ENCODE measurements at regions not wholly inside any gene's neighbourhood (a gene's known extent, or its start where the extent isn't known, plus 50 kb on each side); places are given as distances from the start of the nearest gene placed in this dataset.

GRCh38 chr14:85437148-85437547 is 92.8 kb upstream of the FLRT2 start:
- H3K4me3 ChIP-seq (ENCODE audit: low read length in 3 of 3) = no peak overlapping the region
- no peaks in the 10 kb centered on the region for H3K27me3 ChIP-seq (ENCODE audit: control insufficient read depth, insufficient read depth, low read length)
- no peak for TF ChIP-seq CTCF (IDR thresholded peaks at IDR 0.05; ENCODE audit: borderline replicate concordance, extremely low read depth, insufficient read depth)
- no peak for DNase-seq
- H3K27ac ChIP-seq (ENCODE audit: low read depth in 2 of 2, low read length in 2 of 2) = no peak overlapping the region
- intact Hi-C loops (cut with DNase I) = no loop called here
- H3K9me3 ChIP-seq (ENCODE audit: control insufficient read depth in 2 of 3, insufficient read depth in 1 of 3, low read length in 3 of 3) = no peaks in the 10 kb centered on the region
- no peaks in the 10 kb centered on the region for H3K4me1 ChIP-seq (ENCODE audit: control insufficient read depth in 2 of 3, insufficient read depth in 2 of 3, low read depth in 1 of 3, low read length in 3 of 3)
- FAIRE-seq = no peak
- H3K9ac ChIP-seq (ENCODE audit: low read length in 3 of 3) = no peak overlapping the region
- no peaks in the 10 kb centered on the region for H3K36me3 ChIP-seq (ENCODE audit: control insufficient read depth in 2 of 3, insufficient read depth in 3 of 3, low read length in 3 of 3)

GRCh38 chr14:85438001-85438400 is 91.9 kb upstream of the FLRT2 start:
- no peak for FAIRE-seq
- peak in 1 of 5 donors; percentile 41 for DNase-seq
- H3K9ac ChIP-seq (ENCODE audit: low read length in 3 of 3) = no peak overlapping the region
- intact Hi-C loops (cut with DNase I) = no loop called here
- no peaks in the 10 kb centered on the region for H3K4me1 ChIP-seq (ENCODE audit: control insufficient read depth in 2 of 3, insufficient read depth in 2 of 3, low read depth in 1 of 3, low read length in 3 of 3)
- no peaks in the 10 kb centered on the region for H3K27me3 ChIP-seq (ENCODE audit: control insufficient read depth, insufficient read depth, low read length)
- no peak overlapping the region for H3K4me3 ChIP-seq (ENCODE audit: low read length in 3 of 3)
- no peaks in the 10 kb centered on the region for H3K36me3 ChIP-seq (ENCODE audit: control insufficient read depth in 2 of 3, insufficient read depth in 3 of 3, low read length in 3 of 3)
- H3K9me3 ChIP-seq (ENCODE audit: control insufficient read depth in 2 of 3, insufficient read depth in 1 of 3, low read length in 3 of 3) = no peaks in the 10 kb centered on the region
- no peak for TF ChIP-seq CTCF (IDR thresholded peaks at IDR 0.05; ENCODE audit: borderline replicate concordance, extremely low read depth, insufficient read depth)
- H3K27ac ChIP-seq (ENCODE audit: low read depth in 2 of 2, low read length in 2 of 2) = no peak overlapping the region

GRCh38 chr14:85438481-85438942 is 91.4 kb upstream of the FLRT2 start:
- no peak for FAIRE-seq
- intact Hi-C loops (cut with DNase I) = no loop called here

More at GRCh38 chr14:85438481-85438942, 91.4 kb upstream of the FLRT2 start:
- no peaks in the 10 kb centered on the region for H3K36me3 ChIP-seq (ENCODE audit: control insufficient read depth in 2 of 3, insufficient read depth in 3 of 3, low read length in 3 of 3)
- no peak overlapping the region for H3K4me3 ChIP-seq (ENCODE audit: low read length in 3 of 3)
- no peaks in the 10 kb centered on the region for H3K9me3 ChIP-seq (ENCODE audit: control insufficient read depth in 2 of 3, insufficient read depth in 1 of 3, low read length in 3 of 3)
- no peaks in the 10 kb centered on the region for H3K4me1 ChIP-seq (ENCODE audit: control insufficient read depth in 2 of 3, insufficient read depth in 2 of 3, low read depth in 1 of 3, low read length in 3 of 3)
- H3K27ac ChIP-seq (ENCODE audit: low read depth in 2 of 2, low read length in 2 of 2) = no peak overlapping the region
- no peak for DNase-seq
- no peaks in the 10 kb centered on the region for H3K27me3 ChIP-seq (ENCODE audit: control insufficient read depth, insufficient read depth, low read length)
- TF ChIP-seq CTCF (IDR thresholded peaks at IDR 0.05; ENCODE audit: borderline replicate concordance, extremely low read depth, insufficient read depth) = no peak
- H3K9ac ChIP-seq (ENCODE audit: low read length in 3 of 3) = no peak overlapping the region

All from kidney (tissue), 13 donors.